Body of pancreas (tissue), 4 donors: ENCODE measurements at regions not wholly inside any gene's neighbourhood (a gene's known extent, or its start where the extent isn't known, plus 50 kb on each side); places are given as distances from the start of the nearest gene placed in this dataset.

Experiments
- CTCF ChIP-seq, 7 experiments: fragments of 450-650 bp in 4 of 7; fragments of 200-600 bp in 3 of 7; sonication (generic) in 3 of 7; IDR thresholded peaks; one replicate each; pipeline ENCODE4 v1.5.1; 2016 to 2019; ENCODE audit warnings: antibody characterized with exemption in 7 of 7
- POLR2A ChIP-seq, 3 donors: fragments of 450-650 bp; IDR thresholded peaks; one replicate each; pipeline ENCODE4 v1.6.1; 2016; ENCODE audit warnings: antibody characterized with exemption in 3 of 3, mild to moderate bottlenecking in 2 of 3

- no peak for TF ChIP-seq CTCF (IDR thresholded peaks at IDR 0.05)
- TF ChIP-seq POLR2A (IDR thresholded peaks at IDR 0.05): no peak
These were observed 75.9 kb upstream of the HGF start for GRCh38 chr7:81845744-81846241.
